ENCODE measurements at regions not wholly inside any gene's neighbourhood (a gene's known extent, or its start where the extent isn't known, plus 50 kb on each side); places are given as distances from the start of the nearest gene placed in this dataset.

DNA sequence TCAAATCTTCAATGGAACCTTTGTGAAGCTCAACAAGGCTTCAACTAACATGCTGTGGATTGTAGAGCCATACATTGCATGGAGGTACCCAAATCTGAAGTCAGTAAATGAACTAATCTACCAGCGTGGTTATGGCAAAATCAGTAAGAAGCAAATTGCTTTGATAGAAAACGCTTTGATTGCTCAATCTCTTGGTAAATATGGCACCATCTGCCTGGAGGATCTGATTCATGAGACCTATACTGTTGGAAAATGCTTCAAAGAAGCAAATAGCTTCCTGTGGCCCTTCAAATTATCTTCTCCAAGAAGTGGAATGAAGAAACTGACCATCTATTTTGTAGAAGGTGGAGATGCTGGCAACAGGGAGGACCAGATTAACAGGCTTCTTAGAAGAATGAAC lies 54.7 kb upstream of the TTC39B start:
- no peak overlapping the region for H3K4me3 ChIP-seq (ENCODE audit: low read depth, low read length)
- ChIA-PET POLR2A (no interaction called here), CTCF (no interaction called here)
- TF ChIP-seq, protein P1, sequence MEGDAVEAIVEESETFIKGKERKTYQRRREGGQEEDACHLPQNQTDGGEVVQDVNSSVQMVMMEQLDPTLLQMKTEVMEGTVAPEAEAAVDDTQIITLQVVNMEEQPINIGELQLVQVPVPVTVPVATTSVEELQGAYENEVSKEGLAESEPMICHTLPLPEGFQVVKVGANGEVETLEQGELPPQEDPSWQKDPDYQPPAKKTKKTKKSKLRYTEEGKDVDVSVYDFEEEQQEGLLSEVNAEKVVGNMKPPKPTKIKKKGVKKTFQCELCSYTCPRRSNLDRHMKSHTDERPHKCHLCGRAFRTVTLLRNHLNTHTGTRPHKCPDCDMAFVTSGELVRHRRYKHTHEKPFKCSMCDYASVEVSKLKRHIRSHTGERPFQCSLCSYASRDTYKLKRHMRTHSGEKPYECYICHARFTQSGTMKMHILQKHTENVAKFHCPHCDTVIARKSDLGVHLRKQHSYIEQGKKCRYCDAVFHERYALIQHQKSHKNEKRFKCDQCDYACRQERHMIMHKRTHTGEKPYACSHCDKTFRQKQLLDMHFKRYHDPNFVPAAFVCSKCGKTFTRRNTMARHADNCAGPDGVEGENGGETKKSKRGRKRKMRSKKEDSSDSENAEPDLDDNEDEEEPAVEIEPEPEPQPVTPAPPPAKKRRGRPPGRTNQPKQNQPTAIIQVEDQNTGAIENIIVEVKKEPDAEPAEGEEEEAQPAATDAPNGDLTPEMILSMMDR (IDR thresholded peaks at IDR 0.05; ENCODE audit: insufficient read depth, low read length, missing control alignments) = no peak
- no peak for DNase-seq (ENCODE audit: low read depth, low spot score)

DNA sequence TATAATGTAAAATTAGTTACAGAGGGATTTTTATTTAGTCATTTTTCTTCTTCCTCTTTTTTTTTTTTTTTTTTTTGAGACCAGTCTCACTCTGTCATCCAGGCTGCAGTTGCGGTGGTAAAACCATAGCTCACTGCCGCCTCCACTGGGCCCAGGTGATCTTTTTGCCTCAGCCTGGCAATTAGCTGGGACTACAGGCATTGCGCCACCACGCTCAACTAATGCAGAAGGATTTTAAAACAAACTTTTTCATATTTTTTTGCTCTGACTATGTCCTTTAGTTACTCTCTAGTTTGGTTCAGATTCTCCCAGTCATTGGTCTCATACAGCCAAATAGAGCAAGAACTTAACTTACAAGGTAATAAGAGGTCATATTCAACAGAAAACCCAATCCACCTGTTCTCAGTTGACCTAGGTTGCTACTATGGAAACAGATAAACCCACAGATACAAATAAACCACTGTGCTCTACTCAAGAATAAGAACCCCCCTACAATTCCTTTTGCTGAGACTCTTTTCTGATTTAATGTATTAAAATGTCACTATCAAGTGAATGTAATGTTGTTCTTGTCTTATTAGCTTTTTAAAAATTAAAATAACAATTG lies 50.1 kb upstream of the TTC39B start:
- no peak for DNase-seq (ENCODE audit: low read depth, low spot score)
- ChIA-PET POLR2A (no interaction called here), CTCF (interaction anchor here (1.6 kb wide), 1 partner anchor 13 kb away, joined by 4 read pairs; no protein-coding TSS in a partner anchor)
- TF ChIP-seq, protein P1 (IDR thresholded peaks at IDR 0.05; ENCODE audit: insufficient read depth, low read length, missing control alignments) = no peak
- H3K4me3 ChIP-seq (ENCODE audit: low read depth, low read length) = no peak overlapping the region
